ENCODE measurements at regions not wholly inside any gene's neighbourhood (a gene's known extent, or its start where the extent isn't known, plus 50 kb on each side); places are given as distances from the start of the nearest gene placed in this dataset.

GRCh38 chrX:113947548-113947947 is 636.3 kb upstream of the HTR2C start:
- Histone ChIP-seq H2BK120ac (ENCODE audit: low read depth, low read length) (no peak overlapping the region), H3K27ac (ENCODE audit: low read length, poor library complexity, severe bottlenecking) (no peak overlapping the region), H2BK5ac (ENCODE audit: low read depth, low read length, poor library complexity, severe bottlenecking) (no peak overlapping the region), H3K79me1 (replicated peaks; ENCODE audit: low read length, poor library complexity, severe bottlenecking) (no peaks in the 10 kb centered on the region), H3K9me3 (ENCODE audit: control insufficient read depth, low read length) (peaks cover 27% of the 10 kb centered on the region), H4K91ac (ENCODE audit: low read length) (no peak overlapping the region), H3K9ac (ENCODE audit: low read length) (no peak overlapping the region), H3K23ac (ENCODE audit: low read length in 2 of 2) (no peak overlapping the region), H2AK5ac (ENCODE audit: low read length, severe bottlenecking) (no peak overlapping the region), H2BK15ac (ENCODE audit: low read depth, poor library complexity, severe bottlenecking) (no peak overlapping the region), H3K4me3 (ENCODE audit: insufficient read depth in 1 of 2, low read depth in 1 of 2, low read length in 2 of 2) (no peak overlapping the region), H3K27me3 (ENCODE audit: control insufficient read depth in 1 of 2, insufficient read depth in 1 of 2, low read length in 2 of 2) (peaks cover 0 to 8% of the 10 kb centered on the region in 2 experiments), H4K8ac (ENCODE audit: low read length) (no peak overlapping the region), H3K4me1 (ENCODE audit: control insufficient read depth, insufficient read depth, low read depth, low read length) (no peaks in the 10 kb centered on the region), H2AFZ (ENCODE audit: low read depth, low read length) (no peak overlapping the region), H2BK12ac (ENCODE audit: low read length in 2 of 2) (no peak overlapping the region), H3K4ac (ENCODE audit: low read depth in 1 of 2, low read length in 2 of 2) (no peak overlapping the region), H3K4me2 (ENCODE audit: low read length, poor library complexity, severe bottlenecking) (no peak overlapping the region), H3K14ac (ENCODE audit: low read length in 2 of 2) (no peak overlapping the region), H3K36me3 (ENCODE audit: control insufficient read depth in 1 of 2, insufficient read depth in 2 of 2, low read depth in 1 of 2, low read length in 2 of 2) (no peaks in the 10 kb centered on the region), H3K18ac (ENCODE audit: low read depth in 1 of 2, low read length in 2 of 2) (no peak overlapping the region)
- WGBS = 67% methylated on average over 1 of the region's 1 CpG
- no peak for DNase-seq

- H2AK5ac ChIP-seq (ENCODE audit: low read length, severe bottlenecking) = no peak overlapping the region
- no peak overlapping the region for H2BK12ac ChIP-seq (ENCODE audit: low read length in 2 of 2)
- no peak overlapping the region for H2AFZ ChIP-seq (ENCODE audit: low read depth, low read length)
- no peak for DNase-seq
- H3K23ac ChIP-seq (ENCODE audit: low read length in 2 of 2) = no peak overlapping the region
- no peaks in the 10 kb centered on the region for H3K9me3 ChIP-seq (ENCODE audit: control insufficient read depth, low read length)
- H3K9ac ChIP-seq (ENCODE audit: low read length) = no peak overlapping the region
- no peak overlapping the region for H2BK15ac ChIP-seq (ENCODE audit: low read depth, poor library complexity, severe bottlenecking)
- no peaks in the 10 kb centered on the region for H3K4me1 ChIP-seq (ENCODE audit: control insufficient read depth, insufficient read depth, low read depth, low read length)
- WGBS = 60% methylated on average over 1 of the region's 2 CpGs
- no peak overlapping the region for H4K91ac ChIP-seq (ENCODE audit: low read length)
- H3K4me3 ChIP-seq (ENCODE audit: insufficient read depth in 1 of 2, low read depth in 1 of 2, low read length in 2 of 2) = no peak overlapping the region
- no peak overlapping the region for H3K4ac ChIP-seq (ENCODE audit: low read depth in 1 of 2, low read length in 2 of 2)
- peaks cover 0 to 9% of the 10 kb centered on the region in 2 experiments for H3K27me3 ChIP-seq (ENCODE audit: control insufficient read depth in 1 of 2, insufficient read depth in 1 of 2, low read length in 2 of 2)
- no peak overlapping the region for H3K18ac ChIP-seq (ENCODE audit: low read depth in 1 of 2, low read length in 2 of 2)
- H3K14ac ChIP-seq (ENCODE audit: low read length in 2 of 2) = no peak overlapping the region
- H3K36me3 ChIP-seq (ENCODE audit: control insufficient read depth in 1 of 2, insufficient read depth in 2 of 2, low read depth in 1 of 2, low read length in 2 of 2) = no peaks in the 10 kb centered on the region
- H2BK5ac ChIP-seq (ENCODE audit: low read depth, low read length, poor library complexity, severe bottlenecking) = no peak overlapping the region
- no peak overlapping the region for H2BK120ac ChIP-seq (ENCODE audit: low read depth, low read length)
- H3K4me2 ChIP-seq (ENCODE audit: low read length, poor library complexity, severe bottlenecking) = no peak overlapping the region
- H3K79me1 ChIP-seq (replicated peaks; ENCODE audit: low read length, poor library complexity, severe bottlenecking) = no peaks in the 10 kb centered on the region
- H4K8ac ChIP-seq (ENCODE audit: low read length) = no peak overlapping the region
- H3K27ac ChIP-seq (ENCODE audit: low read length, poor library complexity, severe bottlenecking) = no peak overlapping the region
Observed at GRCh38 chrX:113935518-113935917, 648.4 kb upstream of the HTR2C start.

- Histone ChIP-seq H3K18ac (ENCODE audit: low read depth in 1 of 2, low read length in 2 of 2) (no peak overlapping the region), H3K23ac (ENCODE audit: low read length in 2 of 2) (no peak overlapping the region), H3K4me1 (ENCODE audit: control insufficient read depth, insufficient read depth, low read depth, low read length) (no peaks in the 10 kb centered on the region), H3K9ac (ENCODE audit: low read length) (no peak overlapping the region), H2AFZ (ENCODE audit: low read depth, low read length) (no peak overlapping the region), H3K36me3 (ENCODE audit: control insufficient read depth in 1 of 2, insufficient read depth in 2 of 2, low read depth in 1 of 2, low read length in 2 of 2) (no peaks in the 10 kb centered on the region), H4K8ac (ENCODE audit: low read length) (no peak overlapping the region), H2BK12ac (ENCODE audit: low read length in 2 of 2) (no peak overlapping the region), H3K9me3 (ENCODE audit: control insufficient read depth, low read length) (no peaks in the 10 kb centered on the region), H3K4me3 (ENCODE audit: insufficient read depth in 1 of 2, low read depth in 1 of 2, low read length in 2 of 2) (no peak overlapping the region), H3K4me2 (ENCODE audit: low read length, poor library complexity, severe bottlenecking) (no peak overlapping the region), H3K14ac (ENCODE audit: low read length in 2 of 2) (no peak overlapping the region), H3K27me3 (ENCODE audit: control insufficient read depth in 1 of 2, insufficient read depth in 1 of 2, low read length in 2 of 2) (peaks cover 0 to 15% of the 10 kb centered on the region in 2 experiments), H2AK5ac (ENCODE audit: low read length, severe bottlenecking) (no peak overlapping the region), H2BK120ac (ENCODE audit: low read depth, low read length) (no peak overlapping the region), H2BK15ac (ENCODE audit: low read depth, poor library complexity, severe bottlenecking) (no peak overlapping the region), H4K91ac (ENCODE audit: low read length) (no peak overlapping the region), H3K27ac (ENCODE audit: low read length, poor library complexity, severe bottlenecking) (no peak overlapping the region), H3K4ac (ENCODE audit: low read depth in 1 of 2, low read length in 2 of 2) (no peak overlapping the region), H3K79me1 (replicated peaks; ENCODE audit: low read length, poor library complexity, severe bottlenecking) (no peaks in the 10 kb centered on the region), H2BK5ac (ENCODE audit: low read depth, low read length, poor library complexity, severe bottlenecking) (no peak overlapping the region)
- no peak for DNase-seq
Observed at GRCh38 chrX:113933931-113934330, 650.0 kb upstream of the HTR2C start.

- peak; percentile 54 for DNase-seq
- peaks cover 4% of the 10 kb centered on the region for H3K9me3 ChIP-seq (ENCODE audit: control insufficient read depth, low read length)
- H3K36me3 ChIP-seq (ENCODE audit: control insufficient read depth in 1 of 2, insufficient read depth in 2 of 2, low read depth in 1 of 2, low read length in 2 of 2) = no peaks in the 10 kb centered on the region
- H4K91ac ChIP-seq (ENCODE audit: low read length) = no peak overlapping the region
- H3K18ac ChIP-seq (ENCODE audit: low read depth in 1 of 2, low read length in 2 of 2) = no peak overlapping the region
- no peak overlapping the region for H2BK5ac ChIP-seq (ENCODE audit: low read depth, low read length, poor library complexity, severe bottlenecking)
- no peak overlapping the region for H4K8ac ChIP-seq (ENCODE audit: low read length)
- no peak overlapping the region for H2AFZ ChIP-seq (ENCODE audit: low read depth, low read length)
- no peak overlapping the region for H2BK120ac ChIP-seq (ENCODE audit: low read depth, low read length)
- H3K27me3 ChIP-seq (ENCODE audit: control insufficient read depth in 1 of 2, insufficient read depth in 1 of 2, low read length in 2 of 2) = peaks cover 0 to 15% of the 10 kb centered on the region in 2 experiments
- H2AK5ac ChIP-seq (ENCODE audit: low read length, severe bottlenecking) = no peak overlapping the region
- H2BK12ac ChIP-seq (ENCODE audit: low read length in 2 of 2) = no peak overlapping the region
- no peak overlapping the region for H3K4me3 ChIP-seq (ENCODE audit: insufficient read depth in 1 of 2, low read depth in 1 of 2, low read length in 2 of 2)
- no peak overlapping the region for H3K4ac ChIP-seq (ENCODE audit: low read depth in 1 of 2, low read length in 2 of 2)
- H3K4me1 ChIP-seq (ENCODE audit: control insufficient read depth, insufficient read depth, low read depth, low read length) = no peaks in the 10 kb centered on the region
- no peak overlapping the region for H3K23ac ChIP-seq (ENCODE audit: low read length in 2 of 2)
- no peaks in the 10 kb centered on the region for H3K79me1 ChIP-seq (replicated peaks; ENCODE audit: low read length, poor library complexity, severe bottlenecking)
- H3K9ac ChIP-seq (ENCODE audit: low read length) = no peak overlapping the region
- no peak overlapping the region for H2BK15ac ChIP-seq (ENCODE audit: low read depth, poor library complexity, severe bottlenecking)
- WGBS = 39% methylated on average over 3 of the region's 3 CpGs
- H3K14ac ChIP-seq (ENCODE audit: low read length in 2 of 2) = no peak overlapping the region
- H3K4me2 ChIP-seq (ENCODE audit: low read length, poor library complexity, severe bottlenecking) = no peak overlapping the region
- H3K27ac ChIP-seq (ENCODE audit: low read length, poor library complexity, severe bottlenecking) = no peak overlapping the region
Observed at GRCh38 chrX:113929004-113929403, 654.9 kb upstream of the HTR2C start.
